ENCODE measurements at regions not wholly inside any gene's neighbourhood (a gene's known extent, or its start where the extent isn't known, plus 50 kb on each side); places are given as distances from the start of the nearest gene placed in this dataset.
"Not testable (repeated sequence)": the region's sequence is repeated elsewhere in the genome, so short reads cannot be mapped to it uniquely, and the experiment has no call there.

GRCh38 chr16:72729552-72729951, 318.4 kb downstream of the ZFHX3 start:
- not testable (repeated sequence) for DNase-seq

DNA sequence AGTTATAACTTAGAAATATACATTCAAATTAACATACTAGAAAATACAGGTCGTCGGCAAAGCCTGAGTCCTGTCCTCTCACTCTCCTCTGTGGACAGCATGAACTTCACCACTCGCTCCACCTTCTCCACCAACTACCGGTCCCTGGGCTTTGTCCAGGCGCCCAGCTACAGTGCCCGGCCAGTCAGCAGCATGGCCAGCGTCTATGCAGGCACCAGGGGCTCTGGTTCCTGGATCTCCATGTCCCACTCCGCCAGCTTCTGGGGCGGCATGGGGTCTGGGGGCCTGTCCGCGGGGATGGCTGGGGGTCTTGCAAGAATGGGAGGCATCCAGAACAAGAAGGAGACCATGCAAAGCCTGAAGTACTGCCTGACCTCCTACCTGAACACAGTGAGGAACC, 319.4 kb downstream of the ZFHX3 start:
- no peak for DNase-seq

- no peak for DNase-seq
Observed at GRCh38 chr16:72727565-72727964, 320.4 kb downstream of the ZFHX3 start.

DNA sequence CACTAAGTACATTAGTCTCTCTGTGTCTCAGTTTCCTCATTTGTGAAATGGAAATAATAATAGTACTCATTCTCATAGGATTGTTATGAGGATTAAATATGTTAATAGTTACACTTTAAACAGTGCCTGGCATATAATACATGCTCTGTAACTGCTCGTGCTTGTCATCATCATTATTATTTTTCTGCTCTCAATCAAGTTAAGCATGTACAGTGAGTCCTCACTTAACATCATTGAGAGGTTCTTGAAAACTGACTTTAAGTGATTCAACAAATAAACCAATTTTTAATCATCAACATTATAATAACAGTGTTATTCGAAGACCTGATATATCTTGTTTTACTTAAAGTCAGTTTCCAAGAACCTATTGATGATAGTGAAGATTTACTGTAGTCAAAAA, 322.3 kb downstream of the ZFHX3 start:
- DNase-seq: no peak

DNA sequence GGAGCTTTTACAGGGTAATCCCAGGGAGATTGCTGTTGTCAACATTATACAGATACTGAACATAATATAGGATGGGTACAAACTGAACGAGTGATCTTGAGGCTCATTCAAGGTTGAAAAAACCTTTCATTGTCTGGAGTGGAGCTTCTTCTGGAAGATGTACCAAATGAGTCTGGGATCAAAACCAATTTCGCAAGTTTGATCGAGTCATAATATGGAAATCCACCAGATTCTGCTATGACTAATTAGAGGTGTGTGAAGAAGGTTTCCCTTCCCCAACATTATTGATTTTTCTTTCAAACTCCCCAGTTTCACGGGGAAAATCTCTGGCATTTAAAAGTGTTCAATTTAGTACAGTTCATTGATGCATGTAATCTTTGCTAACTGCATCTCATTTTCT, 324.1 kb downstream of the ZFHX3 start:
- DNase-seq: no peak

DNA sequence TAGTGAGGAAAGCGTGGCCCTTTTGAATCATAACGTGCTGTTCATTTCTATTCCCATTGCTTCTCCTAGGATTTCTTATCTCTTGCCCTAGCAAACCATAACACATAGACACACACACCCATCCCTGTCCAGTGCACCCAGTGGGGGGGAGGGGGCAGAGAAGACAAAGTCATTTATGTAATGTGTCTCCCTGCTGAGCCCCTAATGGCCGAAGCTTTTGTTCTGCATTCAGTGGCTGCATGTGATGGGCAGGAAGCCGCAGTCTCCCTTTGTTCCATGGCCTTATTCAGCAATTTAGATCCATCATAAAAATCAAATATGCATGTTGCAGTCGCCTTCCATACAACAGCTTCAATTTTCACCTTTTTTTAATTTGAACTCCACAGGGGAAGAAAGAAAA, 325.4 kb downstream of the ZFHX3 start:
- DNase-seq: peak; percentile 20

GRCh38 chr16:72721981-72722380, 325.9 kb downstream of the ZFHX3 start:
- no peak for DNase-seq

GRCh38 chr16:72715267-72715666, 332.7 kb downstream of the ZFHX3 start:
- DNase-seq: no peak

- no peak for DNase-seq
Observed at GRCh38 chr16:72711823-72712222, 336.1 kb downstream of the ZFHX3 start.

- no peak for DNase-seq
Observed at GRCh38 chr16:72705801-72706200, 342.1 kb downstream of the ZFHX3 start.

GRCh38 chr16:72704746-72705372, 343.1 kb downstream of the ZFHX3 start:
- DNase-seq: no peak

- no peak for DNase-seq
Observed at GRCh38 chr16:72689851-72690250, 358.1 kb downstream of the ZFHX3 start.

DNA sequence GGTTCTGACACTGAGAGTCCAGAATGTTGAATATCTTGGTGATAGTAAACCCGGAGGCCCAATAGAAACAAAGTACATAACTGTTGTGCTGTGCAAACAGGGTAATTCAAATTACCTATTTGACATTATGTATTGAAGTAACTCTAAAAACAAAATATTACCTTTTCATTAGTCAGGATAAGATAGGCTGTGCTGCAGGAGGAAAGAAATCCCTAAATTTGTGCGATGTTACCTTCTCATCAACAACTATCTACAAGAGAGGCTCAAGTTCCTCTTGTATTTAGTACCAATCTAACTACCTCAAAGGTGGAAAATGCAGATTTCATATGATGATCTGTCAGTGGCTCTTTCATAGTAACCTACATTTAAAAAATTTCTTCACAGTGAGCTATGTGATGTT, 367.2 kb downstream of the ZFHX3 start:
- no peak for DNase-seq

DNA sequence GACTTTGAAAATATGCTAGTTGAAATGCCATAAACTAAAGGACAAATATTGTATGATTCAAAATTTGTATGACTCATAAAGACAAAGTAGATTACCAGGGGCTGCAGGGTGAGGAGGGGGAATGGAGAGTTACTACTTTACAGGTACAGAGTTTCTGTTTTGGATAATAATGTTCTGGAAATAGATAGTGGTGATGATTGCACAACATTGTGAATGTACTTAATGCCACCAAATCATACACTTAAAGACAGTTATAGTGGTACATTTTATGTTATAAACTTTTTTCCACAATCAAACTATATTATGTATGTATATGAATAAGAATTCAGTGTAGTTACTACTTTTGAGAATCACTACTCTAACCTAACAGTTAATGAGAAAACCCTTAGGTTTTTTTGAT, 368.1 kb downstream of the ZFHX3 start:
- DNase-seq: no peak

- no peak for DNase-seq
Observed at GRCh38 chr16:72677662-72678447, 370.1 kb downstream of the ZFHX3 start.

DNA sequence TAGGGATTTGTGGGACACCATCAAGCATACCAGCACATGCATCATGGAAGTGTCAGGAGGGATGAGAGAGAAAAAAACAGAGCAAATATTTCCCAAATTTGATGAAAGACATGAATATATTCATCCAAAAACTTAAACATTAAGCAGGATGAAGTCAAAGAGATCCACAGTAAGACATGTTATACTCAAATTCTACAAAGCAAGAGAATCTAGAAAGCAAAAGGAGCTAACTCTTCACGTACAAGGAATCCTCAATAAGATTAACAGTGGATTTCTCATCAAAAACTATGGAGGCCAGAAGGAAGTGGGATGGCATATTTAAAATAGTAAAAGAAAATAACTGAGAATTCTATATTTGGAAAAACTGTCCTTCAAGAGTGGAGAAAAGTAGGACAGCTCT, 374.8 kb downstream of the ZFHX3 start:
- no peak for DNase-seq

DNA sequence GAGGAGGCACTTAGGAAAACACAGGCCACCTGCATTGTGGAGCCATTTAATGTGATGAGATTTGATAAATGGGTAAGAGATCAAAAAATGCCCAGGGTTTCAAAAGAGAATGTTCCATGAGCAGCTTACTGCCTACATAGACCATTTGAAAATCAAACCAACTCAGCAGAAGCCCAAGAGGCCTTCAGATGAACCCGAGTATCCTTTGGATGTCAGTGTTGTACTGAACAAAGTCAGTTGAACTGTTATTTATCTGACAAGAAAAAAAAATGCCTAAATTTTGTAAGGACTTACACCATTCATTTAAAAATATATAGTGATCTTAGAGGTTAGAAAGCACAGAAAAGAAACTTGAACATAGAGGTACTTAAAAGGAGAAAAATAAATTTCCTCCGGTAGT, 381.7 kb downstream of the ZFHX3 start:
- DNase-seq: no peak

- DNase-seq: no peak
Observed at GRCh38 chr16:72665701-72666100, 382.2 kb downstream of the ZFHX3 start.

GRCh38 chr16:72664509-72665408, 383.2 kb downstream of the ZFHX3 start:
- DNase-seq: peak; percentile 91

DNA sequence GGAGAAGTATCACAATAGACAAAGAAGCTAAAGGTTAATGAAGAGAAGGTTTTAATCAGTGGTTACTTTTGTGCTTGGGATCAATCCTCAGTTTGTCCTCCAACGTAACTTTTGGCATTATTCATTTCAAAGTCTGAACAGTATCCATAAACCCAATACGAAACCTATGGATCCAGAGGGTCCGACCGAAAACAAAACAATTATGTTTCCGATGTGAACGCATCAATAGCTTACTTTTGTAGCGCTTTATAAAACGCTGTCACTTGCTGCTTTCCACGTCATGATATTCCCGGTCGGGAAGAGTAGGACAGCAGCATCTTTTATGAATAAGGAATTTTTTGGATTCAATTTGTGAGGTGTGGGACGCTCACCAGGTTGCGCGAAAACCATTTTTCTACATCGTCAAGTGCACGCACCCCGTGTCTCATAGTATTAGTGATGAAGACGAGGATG, 383.8 kb downstream of the ZFHX3 start:
- no peak for DNase-seq

DNA sequence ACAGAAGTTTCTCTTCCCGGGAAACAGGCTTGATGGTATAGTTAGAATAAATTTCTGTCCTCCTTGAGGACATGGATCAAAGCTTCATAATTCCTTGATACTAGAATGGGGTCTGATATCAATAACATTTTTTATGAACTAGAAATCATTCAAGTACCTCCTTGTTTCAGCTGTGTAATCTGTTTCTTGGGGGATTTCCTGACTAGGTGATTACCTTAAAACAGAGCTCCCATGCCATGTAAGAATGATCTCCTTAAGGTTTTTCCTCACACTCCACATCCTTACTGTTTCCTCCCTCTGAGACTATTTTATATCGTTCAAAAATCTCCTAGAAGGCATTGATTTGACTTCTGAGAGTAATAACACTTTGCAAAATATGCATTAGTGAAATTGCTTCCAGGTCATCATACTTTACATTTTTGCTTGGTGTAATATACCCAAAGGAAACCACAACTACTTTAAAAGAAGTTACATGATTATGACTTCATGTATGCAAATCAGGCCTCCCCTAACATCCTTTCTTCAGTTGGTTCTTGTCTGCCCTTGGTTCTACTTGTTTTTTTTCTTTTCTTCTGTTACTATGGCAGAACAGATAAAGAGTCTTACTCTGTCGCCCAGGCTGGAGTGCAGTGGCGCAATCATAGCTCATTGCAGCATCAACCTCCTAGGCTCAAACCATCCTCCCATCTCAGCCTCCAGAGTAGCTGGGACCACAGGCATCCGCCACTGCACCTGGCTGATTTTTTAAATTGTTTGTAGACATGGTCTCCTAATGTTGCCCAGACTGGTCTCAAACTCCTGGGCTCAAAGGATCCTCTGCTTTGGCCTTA, 388.8 kb downstream of the ZFHX3 start:
- no peak for DNase-seq

DNA sequence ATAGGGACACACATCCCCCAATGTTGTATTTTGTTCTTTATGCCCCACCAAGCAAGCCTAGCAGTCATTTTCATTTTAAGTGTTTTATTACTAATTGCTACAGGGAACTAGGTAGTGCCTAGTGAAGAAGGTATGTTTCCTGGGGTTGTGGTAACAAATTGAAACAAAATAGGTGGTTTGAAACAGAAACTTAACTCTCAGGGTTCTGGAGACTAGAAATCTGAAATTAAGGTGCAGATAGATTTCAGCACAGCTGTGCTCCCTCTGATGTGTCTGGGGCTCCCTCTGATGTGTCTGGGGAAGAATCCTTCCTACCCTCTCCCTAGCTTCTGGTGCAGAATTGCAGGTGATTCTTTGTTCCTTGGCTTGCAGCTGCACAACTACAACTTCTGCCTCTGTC, 390.1 kb downstream of the ZFHX3 start:
- no peak for DNase-seq

- DNase-seq: no peak
Observed at GRCh38 chr16:72657164-72657563, 390.8 kb downstream of the ZFHX3 start.
